ENCODE measurements at regions not wholly inside any gene's neighbourhood (a gene's known extent, or its start where the extent isn't known, plus 50 kb on each side); places are given as distances from the start of the nearest gene placed in this dataset.
A peak's percentile ranks its signal among the peaks of the same experiment; 100 is the strongest.

- Histone ChIP-seq H3K36me3 (ENCODE audit: insufficient read depth) (no peaks in the 10 kb centered on the region), H3K27me3 (ENCODE audit: insufficient read depth) (no peaks in the 10 kb centered on the region), H3K4me2 (no peak overlapping the region), H2AFZ (0 out of 2 replicates have a peak overlapping the region, but pooled peaks have one; percentile 21), H4K20me1 (replicated peaks; ENCODE audit: insufficient read depth) (no peaks in the 10 kb centered on the region), H3K9me2 (ENCODE audit: insufficient read depth) (no peaks in the 10 kb centered on the region), H3F3A (replicated peaks; ENCODE audit: low read depth) (no peaks in the 10 kb centered on the region), H3K4me3 (no peak overlapping the region), H3K79me2 (replicated peaks; ENCODE audit: insufficient read depth) (no peaks in the 10 kb centered on the region), H3K27ac (ENCODE audit: low read depth) (no peak overlapping the region), H3K4me1 (ENCODE audit: insufficient read depth) (peaks cover 28% of the 10 kb centered on the region)
- TF ChIP-seq POLR2AphosphoS5 (IDR thresholded peaks at IDR 0.05; ENCODE audit: low read depth) (no peak), EZH2phosphoT487 (IDR thresholded peaks at IDR 0.05; ENCODE audit: unreplicated experiment) (no peak), EZH2 (IDR thresholded peaks at IDR 0.05; ENCODE audit: low read depth, unreplicated experiment) (no peak), ZNF331 (CRISPR knock-in tag; IDR thresholded peaks at IDR 0.05; ENCODE audit: low read depth) (no peak), NANOG (IDR thresholded peaks at IDR 0.05; ENCODE audit: borderline replicate concordance) (no peak), ZNF114 (CRISPR knock-in tag; IDR thresholded peaks at IDR 0.05) (no peak), ETS1 (IDR thresholded peaks at IDR 0.05) (no peak), STAT1 (IDR thresholded peaks at IDR 0.05; ENCODE audit: unreplicated experiment) (no peak)
- TF ChIP-seq, protein P1, sequence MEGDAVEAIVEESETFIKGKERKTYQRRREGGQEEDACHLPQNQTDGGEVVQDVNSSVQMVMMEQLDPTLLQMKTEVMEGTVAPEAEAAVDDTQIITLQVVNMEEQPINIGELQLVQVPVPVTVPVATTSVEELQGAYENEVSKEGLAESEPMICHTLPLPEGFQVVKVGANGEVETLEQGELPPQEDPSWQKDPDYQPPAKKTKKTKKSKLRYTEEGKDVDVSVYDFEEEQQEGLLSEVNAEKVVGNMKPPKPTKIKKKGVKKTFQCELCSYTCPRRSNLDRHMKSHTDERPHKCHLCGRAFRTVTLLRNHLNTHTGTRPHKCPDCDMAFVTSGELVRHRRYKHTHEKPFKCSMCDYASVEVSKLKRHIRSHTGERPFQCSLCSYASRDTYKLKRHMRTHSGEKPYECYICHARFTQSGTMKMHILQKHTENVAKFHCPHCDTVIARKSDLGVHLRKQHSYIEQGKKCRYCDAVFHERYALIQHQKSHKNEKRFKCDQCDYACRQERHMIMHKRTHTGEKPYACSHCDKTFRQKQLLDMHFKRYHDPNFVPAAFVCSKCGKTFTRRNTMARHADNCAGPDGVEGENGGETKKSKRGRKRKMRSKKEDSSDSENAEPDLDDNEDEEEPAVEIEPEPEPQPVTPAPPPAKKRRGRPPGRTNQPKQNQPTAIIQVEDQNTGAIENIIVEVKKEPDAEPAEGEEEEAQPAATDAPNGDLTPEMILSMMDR (conservative IDR thresholded peaks at IDR 0.05; ENCODE audit: low read depth in 2 of 2): no peak
- TF ChIP-seq, protein P2, sequence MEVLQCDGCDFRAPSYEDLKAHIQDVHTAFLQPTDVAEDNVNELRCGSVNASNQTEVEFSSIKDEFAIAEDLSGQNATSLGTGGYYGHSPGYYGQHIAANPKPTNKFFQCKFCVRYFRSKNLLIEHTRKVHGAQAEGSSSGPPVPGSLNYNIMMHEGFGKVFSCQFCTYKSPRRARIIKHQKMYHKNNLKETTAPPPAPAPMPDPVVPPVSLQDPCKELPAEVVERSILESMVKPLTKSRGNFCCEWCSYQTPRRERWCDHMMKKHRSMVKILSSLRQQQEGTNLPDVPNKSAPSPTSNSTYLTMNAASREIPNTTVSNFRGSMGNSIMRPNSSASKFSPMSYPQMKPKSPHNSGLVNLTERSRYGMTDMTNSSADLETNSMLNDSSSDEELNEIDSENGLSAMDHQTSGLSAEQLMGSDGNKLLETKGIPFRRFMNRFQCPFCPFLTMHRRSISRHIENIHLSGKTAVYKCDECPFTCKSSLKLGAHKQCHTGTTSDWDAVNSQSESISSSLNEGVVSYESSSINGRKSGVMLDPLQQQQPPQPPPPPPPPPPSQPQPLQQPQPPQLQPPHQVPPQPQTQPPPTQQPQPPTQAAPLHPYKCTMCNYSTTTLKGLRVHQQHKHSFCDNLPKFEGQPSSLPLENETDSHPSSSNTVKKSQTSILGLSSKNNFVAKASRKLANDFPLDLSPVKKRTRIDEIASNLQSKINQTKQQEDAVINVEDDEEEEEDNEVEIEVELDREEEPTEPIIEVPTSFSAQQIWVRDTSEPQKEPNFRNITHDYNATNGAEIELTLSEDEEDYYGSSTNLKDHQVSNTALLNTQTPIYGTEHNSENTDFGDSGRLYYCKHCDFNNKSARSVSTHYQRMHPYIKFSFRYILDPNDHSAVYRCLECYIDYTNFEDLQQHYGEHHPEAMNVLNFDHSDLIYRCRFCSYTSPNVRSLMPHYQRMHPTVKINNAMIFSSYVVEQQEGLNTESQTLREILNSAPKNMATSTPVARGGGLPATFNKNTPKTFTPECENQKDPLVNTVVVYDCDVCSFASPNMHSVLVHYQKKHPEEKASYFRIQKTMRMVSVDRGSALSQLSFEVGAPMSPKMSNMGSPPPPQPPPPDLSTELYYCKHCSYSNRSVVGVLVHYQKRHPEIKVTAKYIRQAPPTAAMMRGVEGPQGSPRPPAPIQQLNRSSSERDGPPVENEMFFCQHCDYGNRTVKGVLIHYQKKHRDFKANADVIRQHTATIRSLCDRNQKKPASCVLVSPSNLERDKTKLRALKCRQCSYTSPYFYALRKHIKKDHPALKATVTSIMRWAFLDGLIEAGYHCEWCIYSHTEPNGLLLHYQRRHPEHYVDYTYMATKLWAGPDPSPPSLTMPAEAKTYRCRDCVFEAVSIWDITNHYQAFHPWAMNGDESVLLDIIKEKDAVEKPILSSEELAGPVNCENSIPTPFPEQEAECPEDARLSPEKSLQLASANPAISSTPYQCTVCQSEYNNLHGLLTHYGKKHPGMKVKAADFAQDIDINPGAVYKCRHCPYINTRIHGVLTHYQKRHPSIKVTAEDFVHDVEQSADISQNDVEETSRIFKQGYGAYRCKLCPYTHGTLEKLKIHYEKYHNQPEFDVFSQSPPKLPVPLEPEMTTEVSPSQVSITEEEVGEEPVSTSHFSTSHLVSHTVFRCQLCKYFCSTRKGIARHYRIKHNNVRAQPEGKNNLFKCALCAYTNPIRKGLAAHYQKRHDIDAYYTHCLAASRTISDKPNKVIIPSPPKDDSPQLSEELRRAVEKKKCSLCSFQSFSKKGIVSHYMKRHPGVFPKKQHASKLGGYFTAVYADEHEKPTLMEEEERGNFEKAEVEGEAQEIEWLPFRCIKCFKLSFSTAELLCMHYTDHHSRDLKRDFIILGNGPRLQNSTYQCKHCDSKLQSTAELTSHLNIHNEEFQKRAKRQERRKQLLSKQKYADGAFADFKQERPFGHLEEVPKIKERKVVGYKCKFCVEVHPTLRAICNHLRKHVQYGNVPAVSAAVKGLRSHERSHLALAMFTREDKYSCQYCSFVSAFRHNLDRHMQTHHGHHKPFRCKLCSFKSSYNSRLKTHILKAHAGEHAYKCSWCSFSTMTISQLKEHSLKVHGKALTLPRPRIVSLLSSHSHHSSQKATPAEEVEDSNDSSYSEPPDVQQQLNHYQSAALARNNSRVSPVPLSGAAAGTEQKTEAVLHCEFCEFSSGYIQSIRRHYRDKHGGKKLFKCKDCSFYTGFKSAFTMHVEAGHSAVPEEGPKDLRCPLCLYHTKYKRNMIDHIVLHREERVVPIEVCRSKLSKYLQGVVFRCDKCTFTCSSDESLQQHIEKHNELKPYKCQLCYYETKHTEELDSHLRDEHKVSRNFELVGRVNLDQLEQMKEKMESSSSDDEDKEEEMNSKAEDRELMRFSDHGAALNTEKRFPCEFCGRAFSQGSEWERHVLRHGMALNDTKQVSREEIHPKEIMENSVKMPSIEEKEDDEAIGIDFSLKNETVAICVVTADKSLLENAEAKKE (CRISPR knock-in tag; IDR thresholded peaks at IDR 0.05): no peak
- H3K27ac Mint-ChIP-seq: no peak overlapping the region
- no peaks in the 10 kb centered on the region for H3K36me3 Mint-ChIP-seq (ENCODE audit: low read depth)
- no peak overlapping the region for H3K4me3 Mint-ChIP-seq
- peaks cover 2% of the 10 kb centered on the region for H3K27me3 Mint-ChIP-seq (ENCODE audit: insufficient read depth, low read depth, poor library complexity)
- H3K4me1 Mint-ChIP-seq: peaks cover 29% of the 10 kb centered on the region
- DNase-seq (ENCODE audit: low spot score) (peak; percentile 43), ATAC-seq (peak; percentile 90)
- H3K9me3 Mint-ChIP-seq: no peaks in the 10 kb centered on the region
Measured at GRCh38 chr9:73080110-73080694, 71.5 kb upstream of the ANXA1 start.
